Epidermal melanocyte (primary cell): ENCODE measurements at regions not wholly inside any gene's neighbourhood (a gene's known extent, or its start where the extent isn't known, plus 50 kb on each side); places are given as distances from the start of the nearest gene placed in this dataset.

Source experiments
- DNase-seq: peaks from one replicate; pipeline ENCODE4 v3.0.0; 2011; ENCODE audit warnings: low spot score; ENCODE audit not compliant: insufficient read length

DNA sequence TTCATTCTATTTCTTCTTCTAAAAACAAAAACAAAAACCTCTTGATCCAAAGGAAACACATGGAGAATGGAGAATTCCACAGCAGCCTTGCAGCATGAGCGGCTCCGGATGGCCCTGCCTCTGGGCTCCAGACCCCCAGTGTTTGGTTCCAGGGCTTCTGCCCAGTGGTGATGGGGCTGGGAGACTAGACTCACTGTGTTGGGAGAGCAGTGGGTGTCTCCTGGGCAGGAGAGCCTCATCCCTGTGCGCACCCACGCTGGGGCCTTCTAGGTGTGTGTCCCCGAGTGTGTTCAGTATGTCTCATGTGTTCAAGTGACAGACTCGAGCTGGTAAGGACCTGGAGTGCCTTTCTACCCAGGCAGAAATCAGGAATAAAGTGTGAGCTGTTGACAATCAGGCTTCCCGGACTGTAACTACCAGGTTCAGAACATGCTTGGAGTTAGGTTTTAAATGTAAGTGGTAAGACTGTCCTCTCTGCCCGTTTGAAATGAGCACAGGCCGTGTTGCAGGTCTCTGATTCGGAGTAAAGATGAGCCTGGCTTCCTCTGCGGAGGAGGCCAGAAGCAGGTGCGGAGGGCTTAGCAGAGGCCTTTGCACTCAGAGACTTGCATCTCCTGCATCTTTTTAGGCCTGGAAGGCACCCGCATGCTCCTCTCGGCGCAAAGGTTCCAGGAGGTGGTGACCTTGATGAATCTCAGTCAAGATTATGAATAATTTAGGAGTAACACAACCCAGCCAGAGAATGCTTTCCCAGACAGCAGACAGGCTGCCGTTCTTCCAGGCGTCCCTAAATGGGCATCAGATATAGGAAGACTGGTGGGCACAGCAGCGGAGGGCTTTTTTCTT lies 253.6 kb downstream of the CDH26 start:
- no peak for DNase-seq

DNA sequence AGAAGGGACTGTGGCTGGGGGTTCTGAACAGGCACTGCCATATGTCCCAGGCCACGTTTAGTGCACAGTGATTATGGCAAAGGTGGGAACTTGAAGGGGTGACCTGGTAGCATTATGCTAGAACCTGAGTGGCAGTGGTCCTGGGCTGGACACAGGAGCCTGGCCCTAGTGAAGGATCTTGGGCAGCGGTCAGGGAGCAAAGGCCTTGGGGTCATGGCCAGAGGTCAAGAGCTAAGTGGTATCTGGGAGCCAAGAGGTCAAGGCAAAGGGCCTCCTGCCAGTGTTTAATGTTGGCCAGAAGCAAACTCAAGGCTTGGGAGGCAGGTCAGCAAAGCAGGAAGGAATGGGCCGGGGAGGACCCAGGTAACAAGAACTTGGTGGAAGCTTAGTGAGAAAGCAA lies 254.5 kb downstream of the CDH26 start:
- no peak for DNase-seq

DNA sequence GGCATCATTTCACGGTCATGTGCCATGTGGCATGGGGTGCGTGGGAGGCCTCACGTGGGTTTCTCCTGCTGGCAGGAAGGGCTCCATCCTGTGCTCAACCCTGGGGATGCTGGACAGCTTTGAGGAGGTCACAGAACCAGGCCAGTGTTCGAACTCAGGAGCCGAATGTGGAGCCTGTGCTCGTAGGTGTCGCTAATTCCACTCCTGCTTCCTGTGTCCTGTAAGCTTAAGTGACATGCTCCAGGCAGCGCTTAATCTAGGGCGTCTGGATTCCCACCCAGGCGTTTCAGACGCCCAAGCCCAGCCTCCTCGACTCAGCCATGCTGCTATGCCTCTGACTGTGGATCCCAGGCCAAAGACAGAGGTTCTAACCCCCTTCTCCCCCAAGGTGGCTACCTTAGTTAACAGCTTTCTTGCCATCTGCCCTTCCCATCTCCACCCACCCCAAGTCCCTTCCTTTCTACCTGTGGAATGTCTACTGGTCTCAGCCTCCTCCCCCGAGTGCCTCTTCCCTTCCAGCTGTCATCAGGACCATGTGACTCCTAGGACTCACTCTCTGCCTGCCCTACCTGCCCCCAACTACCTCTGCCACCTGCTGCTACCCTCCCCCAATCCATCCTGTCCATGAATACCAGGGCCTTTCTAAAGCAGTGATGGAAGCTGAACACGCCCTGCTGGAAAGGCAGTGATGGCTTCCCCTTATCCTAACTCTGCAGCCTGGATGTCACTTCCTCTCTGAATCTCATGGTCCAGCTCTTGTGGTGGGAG lies 255.1 kb downstream of the CDH26 start:
- DNase-seq: no peak

DNA sequence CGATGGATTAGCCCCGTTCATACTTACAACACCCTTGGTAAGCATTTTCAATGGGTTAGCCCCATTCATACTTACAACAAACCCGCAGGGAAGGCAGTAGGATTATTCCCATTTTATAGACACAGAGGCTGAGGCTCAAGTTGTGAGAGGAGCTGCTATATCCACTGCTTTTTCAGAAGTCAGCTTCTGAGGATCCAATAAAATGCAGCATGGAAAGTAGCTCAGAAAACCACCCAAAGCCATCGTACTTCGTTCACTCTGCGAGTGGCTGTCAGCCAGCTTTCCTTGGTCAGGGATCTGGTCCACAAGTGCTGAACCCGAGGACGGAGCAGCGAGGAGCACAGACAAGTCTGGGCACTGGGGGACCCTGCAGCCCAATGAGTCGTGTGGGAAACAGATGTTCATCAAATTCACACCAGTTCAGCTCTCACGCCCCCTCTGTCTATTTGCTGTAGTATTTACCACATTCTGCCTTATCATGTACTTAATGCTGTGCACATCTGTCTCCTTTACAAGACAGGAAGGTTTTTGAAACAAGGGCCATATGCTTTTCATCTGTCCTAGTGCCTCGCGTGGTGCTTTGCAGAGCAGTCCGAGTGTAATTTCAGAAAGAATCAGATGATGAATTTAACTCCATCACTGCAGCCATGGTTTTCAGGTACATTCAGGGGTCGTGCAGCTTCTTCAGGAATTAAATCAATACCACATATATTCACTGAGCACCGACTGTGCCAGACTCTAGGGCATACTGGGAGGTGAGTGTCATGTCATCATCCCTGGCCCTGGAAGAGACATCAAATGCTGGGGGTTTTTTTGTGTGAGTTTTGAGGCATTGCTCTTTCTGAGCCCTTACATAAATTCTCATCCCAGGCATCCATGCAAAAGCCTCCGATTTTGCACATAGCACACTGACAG lies 256.9 kb downstream of the CDH26 start:
- DNase-seq: no peak

DNA sequence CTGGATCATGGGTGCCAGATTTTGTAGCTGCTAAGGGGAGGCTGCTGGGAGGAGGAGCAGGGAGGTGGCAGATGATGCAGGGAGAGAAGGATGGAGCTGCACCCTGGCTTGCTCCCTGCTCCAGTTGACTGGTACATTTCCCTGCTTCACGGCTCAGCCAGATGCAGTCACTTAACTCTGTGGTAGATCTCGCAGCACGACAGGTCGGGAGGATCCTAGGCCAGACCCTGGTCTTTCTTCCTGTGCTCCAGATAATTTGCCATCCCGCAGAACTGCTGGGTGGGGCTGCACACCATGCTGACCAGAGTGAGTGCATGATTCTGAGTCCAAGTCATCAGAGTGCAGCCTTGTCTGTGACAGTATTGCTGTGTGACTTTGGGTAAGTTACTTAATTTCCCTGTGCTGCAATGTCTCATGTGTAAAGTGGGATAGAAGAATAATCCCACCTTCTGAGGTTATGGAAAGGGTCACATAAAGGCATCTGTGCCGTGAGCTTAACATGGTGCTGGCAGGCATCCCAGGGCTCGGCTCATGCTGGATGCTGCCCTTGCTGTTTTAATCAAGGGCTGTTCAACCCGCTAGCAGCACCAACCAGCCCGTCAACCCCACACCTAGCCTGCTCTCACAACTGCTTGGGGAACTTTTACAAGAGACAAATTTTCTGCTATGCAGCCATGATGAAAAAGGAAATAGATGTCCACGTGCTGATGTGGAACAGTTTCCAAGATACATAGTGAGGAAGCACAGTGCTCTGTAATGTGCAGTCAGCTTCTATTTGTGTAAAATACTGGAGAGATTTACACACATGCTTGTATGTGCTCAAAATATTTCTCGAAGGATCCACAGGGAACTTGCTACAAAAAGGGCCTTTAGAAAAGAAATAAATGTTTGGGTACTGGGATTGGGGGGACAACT lies 257.9 kb downstream of the CDH26 start:
- no peak for DNase-seq

DNA sequence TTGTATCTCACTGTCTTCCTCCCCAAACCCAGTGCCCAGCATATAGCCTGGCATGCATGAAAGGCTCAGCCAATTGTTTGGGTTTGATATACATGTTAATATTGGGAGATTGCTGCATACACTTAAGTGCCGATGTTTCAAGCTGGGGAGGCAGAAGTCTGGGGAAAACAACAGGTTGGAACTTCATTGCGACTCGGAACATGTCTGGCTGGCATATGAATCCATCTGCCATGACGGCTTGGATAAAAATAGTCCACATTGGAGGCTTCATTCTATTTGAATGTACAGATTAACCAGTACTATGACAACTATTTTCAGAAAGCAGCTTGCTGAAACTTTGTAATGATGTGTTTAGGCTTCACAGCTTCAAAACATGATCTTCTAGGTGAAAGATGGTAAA lies 261.0 kb downstream of the CDH26 start:
- DNase-seq: no peak

DNA sequence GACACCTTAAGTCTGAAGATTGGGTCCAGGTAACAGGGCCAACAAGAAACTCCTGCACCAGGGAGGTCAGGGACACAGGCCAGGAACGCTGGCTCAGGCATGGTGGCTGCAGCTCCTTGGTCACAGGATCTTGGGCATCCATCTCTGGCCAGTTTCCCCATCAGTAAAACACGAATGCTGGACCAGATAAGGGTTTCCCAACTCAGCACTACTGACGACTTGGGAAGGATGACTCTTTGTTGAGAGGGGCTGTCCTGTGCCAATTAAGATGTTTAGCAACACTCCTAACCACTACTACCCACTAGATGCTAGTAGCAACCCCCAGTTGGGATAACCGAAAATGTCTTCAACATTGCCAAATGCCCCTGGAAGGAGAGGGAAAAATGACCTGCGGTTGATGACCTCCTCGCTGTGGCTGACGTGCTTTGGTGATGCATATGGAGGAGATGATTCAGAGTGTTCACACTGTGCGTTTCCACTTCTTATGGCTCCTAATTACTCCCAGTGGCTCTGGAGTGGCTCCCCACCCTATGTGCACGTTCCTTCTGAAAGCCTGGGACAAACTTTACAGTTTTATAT lies 261.9 kb downstream of the CDH26 start:
- no peak for DNase-seq

DNA sequence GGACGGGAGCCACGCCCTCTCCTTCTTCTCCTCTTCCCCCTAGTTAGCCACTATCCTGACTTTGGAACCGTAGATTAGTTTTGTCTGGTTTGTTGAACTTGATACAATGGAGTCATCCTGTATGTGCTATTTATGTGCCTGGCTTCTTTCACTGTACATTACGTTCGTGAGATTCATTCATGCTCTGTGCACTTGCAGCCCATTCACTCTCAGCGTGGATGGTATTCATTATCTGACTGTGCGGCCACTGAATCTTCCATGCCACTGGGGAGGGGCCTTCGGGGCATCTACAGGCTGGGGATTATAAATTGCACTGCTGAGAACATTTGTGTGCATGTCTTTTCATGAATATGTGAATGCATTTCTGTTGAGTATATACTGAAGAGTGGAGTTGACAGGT lies 262.5 kb downstream of the CDH26 start:
- DNase-seq: no peak

DNA sequence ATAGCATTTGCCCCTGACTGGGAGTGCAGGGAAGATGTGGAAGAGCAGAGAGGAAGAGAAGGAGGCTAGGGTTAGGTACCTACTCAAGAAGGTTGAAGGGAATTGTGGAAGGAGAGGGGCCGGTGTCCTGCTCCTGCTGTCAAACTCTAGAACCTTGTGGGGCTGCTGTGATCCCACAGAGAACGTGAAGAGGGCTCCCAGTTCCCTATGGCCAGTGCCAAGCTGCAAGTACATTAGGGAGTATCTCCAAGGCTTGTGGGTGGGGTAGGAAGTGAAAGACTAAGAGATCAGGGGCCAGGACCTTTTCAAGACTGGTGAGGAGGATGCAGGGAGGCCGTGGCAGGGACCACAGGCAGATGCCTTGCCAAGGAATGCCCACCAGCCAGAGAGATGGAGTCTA lies 263.4 kb downstream of the CDH26 start:
- no peak for DNase-seq

DNA sequence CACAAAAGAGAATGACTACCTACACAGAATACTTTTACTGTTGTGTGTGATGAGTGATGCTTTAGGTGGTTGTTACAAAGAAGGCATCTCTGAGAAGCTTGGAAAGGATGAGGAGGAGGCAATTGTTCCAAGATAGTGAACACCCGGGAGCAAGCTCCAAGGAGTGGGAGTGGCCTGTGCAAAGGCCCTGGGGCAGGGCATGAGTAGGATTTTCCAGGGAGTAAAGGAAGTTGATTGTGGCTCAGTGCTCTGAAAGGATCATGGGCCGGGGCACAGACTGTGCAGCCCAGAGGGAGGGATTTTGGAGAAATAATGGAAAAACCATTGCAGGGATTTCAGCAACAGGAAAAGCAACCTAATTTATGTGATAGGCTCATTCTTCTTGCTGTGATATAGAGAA lies 264.3 kb downstream of the CDH26 start:
- no peak for DNase-seq

DNA sequence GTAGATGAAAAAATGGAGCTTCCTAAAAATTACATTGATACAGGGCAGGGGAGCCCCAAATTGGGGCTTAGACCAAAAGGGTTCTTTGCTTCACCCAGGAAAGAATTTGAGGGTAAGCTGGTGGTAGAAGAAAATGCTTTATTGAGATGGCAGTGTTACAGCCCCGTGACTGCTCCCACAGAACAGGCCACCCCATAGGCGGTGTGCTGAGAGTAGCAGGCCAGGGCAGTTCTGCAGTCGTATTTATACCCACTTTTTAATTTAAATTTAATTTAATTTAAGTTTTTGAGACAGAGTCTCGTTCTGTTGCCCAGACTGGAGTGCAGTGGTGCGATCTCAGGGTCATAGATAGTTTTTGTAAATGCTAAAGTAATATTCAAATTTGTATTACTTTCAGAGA lies 265.0 kb downstream of the CDH26 start:
- DNase-seq: no peak

DNA sequence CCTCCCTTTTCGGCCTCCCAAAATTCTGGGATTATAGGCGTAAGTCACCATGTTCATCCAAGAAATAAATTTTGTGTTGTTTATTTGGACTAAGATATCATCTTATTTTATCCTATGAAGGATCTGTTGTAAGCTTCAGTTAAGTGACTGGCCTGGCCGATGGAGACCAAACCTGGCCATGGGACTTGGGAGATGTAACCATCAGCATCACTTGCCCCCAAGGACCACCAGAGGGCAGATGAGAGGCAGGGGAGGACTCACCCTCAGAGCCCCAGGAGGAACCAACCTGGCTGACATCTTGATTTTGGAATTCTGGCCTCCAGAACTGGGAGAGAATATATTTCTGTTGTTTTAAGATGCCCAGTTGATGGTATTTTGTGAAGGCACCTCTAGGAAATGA lies 266.7 kb downstream of the CDH26 start:
- DNase-seq: no peak

DNA sequence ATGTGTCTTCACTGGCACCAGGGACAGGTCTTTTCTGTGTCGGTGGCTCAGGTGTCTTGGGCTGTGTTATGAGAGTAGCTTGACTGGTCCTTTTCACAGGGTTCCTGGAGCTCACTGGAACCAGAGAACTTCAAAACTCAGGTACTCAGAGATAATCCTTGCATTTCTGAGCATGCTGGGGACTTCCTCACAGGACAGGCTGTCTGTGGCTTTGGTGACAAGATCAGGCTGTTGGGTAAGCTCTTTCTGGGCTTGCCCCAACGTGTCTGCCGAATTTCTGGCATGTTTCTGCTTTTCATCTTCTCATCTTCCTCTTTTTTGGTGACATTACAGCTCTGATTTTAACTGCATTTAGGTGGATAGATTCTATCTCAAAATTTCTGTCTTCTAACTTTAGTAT lies 270.0 kb downstream of the CDH26 start:
- DNase-seq: no peak

DNA sequence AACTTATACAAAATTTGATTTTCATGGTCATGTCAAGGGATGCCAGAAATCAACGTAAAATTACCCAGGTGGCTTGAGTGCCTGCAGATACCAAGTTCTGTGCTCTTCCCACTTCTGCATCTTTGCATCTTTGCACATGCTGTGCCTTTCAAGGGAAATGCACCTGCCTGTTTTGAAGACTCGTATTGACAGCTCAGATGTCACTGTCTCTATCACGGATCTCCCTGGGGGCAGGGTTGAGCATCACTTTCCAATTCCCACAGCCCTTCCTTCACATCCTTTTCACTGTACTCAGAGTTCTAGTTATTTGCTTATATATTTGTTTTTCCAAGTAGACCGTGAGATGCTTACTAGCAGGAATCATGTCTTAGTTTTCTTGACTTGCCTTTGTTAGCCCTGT lies 274.2 kb downstream of the CDH26 start:
- DNase-seq: no peak

DNA sequence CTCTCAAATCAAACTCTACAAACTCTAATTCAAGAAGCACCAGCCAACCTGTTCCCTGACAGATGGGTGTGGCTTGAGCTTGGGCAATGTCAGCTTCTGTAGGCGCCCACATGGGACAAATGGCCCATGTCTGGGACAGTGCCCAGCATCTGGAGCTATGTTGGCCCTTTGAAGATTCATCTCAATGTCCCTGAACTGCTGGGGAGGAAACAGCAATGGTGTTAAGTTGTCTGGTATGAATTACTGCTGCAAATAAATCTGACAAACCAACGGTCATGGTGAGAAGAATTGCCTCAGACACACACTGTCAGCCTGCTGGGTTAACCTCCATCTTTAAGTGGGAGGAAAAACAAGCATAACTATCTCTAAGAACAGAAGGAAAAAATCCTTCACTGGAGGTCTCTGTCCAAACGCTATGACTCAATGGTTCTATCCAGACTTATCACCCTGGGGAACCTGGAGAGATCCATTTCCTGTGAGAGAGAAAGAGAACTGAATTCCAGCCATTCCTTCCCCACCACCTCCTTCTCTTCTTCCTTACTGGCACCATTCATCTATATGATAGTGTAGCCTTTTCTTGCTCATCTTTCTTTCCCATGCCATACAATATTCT lies 274.9 kb downstream of the CDH26 start:
- DNase-seq: no peak

DNA sequence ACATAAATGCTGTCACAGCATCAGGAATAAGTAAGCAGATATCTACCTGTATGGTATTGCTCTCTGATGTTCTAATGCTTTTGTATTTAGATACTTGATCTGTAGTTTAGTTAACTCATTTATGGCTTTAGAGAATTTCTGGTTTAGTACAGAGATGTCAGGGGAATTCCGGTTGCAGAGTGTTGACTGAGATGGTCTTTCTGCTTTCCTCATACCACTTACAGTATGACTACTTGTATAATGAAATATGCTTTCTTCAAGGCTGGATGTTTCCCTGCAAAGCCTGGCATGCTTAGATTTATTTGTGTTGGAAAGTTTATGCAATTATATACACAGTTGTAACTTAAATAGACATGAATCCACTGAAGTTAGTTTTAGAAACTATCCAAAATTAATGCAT lies 278.4 kb downstream of the CDH26 start:
- DNase-seq: no peak

DNA sequence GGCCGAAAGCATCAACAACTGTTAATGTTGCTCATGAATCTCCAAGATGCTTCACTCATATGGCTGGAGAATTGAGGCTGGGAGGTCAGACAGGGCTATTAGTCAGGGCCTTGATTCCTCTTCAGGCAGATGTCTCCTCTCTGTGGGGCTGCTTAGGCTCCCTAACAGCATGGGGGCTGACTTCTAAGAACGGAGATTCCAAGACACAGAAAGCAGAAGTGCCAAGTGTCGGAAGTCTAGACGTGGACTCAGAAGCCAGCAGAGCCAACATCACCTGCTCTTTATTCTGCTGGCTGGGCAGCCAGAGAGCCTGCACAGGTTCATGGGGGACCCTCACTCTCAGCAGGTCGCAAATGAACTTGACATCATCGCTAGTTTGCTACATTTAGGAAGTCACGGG lies 279.8 kb downstream of the CDH26 start:
- no peak for DNase-seq

DNA sequence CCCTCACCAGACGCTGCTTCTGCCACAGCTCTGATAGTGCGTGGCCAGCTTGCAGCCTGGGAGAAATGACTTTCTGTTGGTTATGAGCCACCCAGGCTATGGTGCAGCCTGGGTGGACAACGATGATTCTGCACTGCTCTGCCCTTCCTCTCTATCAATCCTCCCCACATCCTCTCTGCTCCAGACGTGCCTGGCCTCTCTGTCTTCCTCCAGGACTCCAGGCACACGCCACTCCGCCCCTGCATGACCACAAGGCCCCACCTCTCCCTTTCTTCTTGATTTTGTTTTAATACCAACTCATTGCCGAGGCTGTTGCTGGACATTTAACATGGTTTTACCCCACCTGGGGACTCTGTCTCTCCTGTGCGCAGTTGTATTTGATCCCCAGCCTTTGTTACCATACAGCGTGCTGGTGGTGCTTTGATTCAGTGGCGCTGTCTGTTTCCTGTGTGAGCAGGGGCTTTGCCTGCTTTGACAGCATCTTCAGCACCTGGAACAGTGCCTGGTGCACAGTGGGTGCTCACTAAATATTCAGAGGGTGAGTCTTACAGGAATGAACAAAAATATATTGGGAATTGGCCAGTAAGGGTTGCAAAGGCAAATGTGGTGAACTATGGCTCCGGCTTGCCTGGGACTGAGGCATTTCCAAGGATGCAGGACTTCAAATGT lies 280.9 kb downstream of the CDH26 start:
- DNase-seq: no peak

DNA sequence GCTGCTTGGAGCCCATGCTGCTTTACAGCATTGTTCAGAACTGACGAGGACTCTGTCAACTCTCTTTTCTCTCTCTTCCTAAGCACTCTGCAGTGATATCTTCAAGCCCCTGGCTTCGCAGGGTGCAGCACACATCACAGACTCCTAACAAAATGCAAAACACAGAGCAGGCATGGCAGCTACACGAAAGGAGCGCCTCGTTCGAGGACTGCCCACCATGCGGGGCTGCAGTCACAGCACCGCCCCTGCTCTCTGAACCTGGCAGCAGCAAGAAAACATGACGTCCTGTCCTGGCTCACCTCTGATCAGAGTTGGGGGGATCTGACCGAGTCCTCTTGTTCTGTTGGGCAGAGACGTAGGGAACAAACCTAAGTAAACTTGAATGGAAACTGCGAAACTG lies 281.7 kb downstream of the CDH26 start:
- DNase-seq: no peak
